ENCODE measurements at regions not wholly inside any gene's neighbourhood (a gene's known extent, or its start where the extent isn't known, plus 50 kb on each side); places are given as distances from the start of the nearest gene placed in this dataset.
"Not testable (repeated sequence)": the region's sequence is repeated elsewhere in the genome, so short reads cannot be mapped to it uniquely, and the experiment has no call there.

GRCh38 chr20:30872252-30872651 is 385.2 kb upstream of the DEFB115 start:
- TF ChIP-seq EZH2phosphoT487 (IDR thresholded peaks at IDR 0.05; ENCODE audit: insufficient read depth, low read depth); EZH2 (IDR thresholded peaks at IDR 0.05; ENCODE audit: insufficient read depth, poor library complexity, severe bottlenecking): not testable (repeated sequence)
